ENCODE measurements at regions not wholly inside any gene's neighbourhood (a gene's known extent, or its start where the extent isn't known, plus 50 kb on each side); places are given as distances from the start of the nearest gene placed in this dataset.
"Not testable (repeated sequence)": the region's sequence is repeated elsewhere in the genome, so short reads cannot be mapped to it uniquely, and the experiment has no call there.

DNA sequence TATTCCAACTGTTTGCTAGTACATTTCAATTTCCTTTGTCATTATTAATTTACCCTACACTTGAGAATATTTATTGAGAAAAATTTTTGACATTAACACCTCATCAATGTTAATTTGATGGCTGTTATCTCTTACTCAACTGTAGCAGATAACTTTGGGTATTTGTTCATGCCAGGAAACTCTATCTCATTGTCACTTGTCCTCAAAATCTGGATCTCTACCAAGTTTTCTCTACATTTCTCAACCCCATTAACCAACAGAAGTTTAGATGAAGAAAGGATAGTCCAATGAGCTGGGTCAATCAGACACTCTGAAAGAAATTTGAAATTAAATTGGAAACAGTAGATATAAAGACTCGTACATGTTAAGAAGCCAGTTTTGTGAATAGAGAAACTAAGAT, 395.3 kb downstream of the TUSC1 start:
- DNase-seq (ENCODE audit: low spot score), result no peak

DNA sequence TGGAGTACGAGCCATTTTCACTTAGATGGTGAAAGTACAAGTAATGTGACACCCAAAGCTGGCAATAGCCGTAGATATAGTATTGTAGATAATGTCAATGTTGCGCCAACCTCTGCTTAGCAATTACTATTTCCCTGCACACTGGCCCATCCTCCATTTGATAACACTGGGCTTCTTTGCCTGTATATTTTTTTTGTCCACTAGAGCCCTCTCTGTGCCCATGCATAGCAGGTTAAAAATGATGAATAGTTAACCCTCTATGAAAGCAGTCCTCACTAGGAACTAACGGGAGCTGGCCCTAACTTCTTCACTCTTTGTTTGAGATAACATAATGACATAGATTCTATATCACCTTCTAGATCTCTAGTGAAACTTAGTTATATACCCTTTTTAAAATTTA, 416.8 kb downstream of the TUSC1 start:
- no peak for DNase-seq (ENCODE audit: low spot score)

DNA sequence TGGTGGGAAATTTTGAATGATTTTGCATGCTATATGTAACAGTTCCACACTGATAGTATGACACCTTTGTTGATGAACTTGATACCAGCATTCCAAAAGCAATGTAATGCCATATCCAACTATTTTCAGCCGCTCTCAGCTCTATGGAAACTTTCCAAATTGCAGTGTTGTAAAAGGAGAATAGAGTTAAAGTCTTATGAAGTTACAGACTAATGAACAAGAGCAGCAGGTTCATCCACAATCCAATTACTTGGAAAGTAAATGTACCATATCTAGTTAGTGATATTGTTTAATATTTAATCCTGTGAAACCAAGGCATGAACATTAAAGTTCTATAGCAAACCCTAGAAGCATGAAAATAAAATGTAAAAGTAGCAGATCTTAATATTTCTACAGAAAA, 418.2 kb downstream of the TUSC1 start:
- DNase-seq (ENCODE audit: low spot score), result no peak

DNA sequence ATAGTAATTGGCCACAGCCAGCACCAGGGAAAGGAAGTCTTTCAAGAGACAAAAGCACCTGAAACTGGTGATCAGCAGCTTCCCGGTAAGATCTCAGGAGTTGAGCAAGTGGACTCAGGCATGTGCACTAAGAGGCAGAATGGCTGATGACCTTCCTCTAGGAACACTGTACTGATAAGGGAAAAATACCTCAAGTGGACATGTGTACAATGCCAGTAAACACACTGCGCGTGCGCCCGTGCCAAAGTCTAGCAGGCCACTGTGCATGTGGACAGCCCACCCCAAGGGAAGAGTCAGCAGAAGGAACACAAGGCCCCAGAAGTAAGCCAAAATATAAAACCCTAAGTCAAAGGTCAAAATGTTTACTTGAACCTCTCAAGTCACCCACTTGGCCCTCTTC, 423.0 kb downstream of the TUSC1 start:
- no peak for DNase-seq (ENCODE audit: low spot score)

DNA sequence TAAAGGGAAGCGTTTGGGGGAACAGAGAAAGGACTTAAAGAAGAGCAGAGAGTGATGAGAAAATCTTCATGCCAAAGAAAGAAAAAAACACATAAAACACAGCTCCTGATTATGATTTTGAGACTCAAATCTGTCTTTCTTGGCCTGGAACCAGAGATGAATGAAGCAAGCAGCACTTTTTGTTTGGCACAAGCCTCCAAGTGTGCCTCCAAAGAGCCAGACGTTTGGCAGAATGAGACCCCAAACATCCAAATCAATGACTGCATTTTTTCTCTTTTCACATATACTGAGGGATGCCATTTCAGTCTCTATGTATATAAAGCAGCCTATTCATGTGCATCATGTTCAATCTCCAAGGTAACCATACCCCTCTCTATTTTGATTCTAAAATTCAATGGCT, 424.2 kb downstream of the TUSC1 start:
- no peak for DNase-seq (ENCODE audit: low spot score)

DNA sequence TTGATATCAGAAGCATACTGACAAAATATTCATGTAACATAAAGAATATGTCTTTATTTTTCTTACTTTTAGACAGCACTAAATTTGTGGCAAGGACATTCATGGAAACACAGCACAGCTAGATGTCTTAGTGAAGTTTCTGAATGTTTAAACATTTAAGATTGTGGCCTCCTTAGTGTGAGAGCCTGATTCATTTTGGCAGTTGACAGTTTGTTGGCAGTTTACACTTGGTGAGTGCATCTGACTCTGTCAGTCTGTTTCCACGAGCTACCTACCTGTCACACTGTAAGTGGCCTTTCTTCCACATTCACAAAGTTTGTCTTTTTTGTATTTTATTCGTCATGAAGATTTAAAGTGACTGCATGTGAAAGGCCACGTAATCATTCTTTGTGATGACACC, 436.8 kb downstream of the TUSC1 start:
- DNase-seq (ENCODE audit: low spot score), result no peak

DNA sequence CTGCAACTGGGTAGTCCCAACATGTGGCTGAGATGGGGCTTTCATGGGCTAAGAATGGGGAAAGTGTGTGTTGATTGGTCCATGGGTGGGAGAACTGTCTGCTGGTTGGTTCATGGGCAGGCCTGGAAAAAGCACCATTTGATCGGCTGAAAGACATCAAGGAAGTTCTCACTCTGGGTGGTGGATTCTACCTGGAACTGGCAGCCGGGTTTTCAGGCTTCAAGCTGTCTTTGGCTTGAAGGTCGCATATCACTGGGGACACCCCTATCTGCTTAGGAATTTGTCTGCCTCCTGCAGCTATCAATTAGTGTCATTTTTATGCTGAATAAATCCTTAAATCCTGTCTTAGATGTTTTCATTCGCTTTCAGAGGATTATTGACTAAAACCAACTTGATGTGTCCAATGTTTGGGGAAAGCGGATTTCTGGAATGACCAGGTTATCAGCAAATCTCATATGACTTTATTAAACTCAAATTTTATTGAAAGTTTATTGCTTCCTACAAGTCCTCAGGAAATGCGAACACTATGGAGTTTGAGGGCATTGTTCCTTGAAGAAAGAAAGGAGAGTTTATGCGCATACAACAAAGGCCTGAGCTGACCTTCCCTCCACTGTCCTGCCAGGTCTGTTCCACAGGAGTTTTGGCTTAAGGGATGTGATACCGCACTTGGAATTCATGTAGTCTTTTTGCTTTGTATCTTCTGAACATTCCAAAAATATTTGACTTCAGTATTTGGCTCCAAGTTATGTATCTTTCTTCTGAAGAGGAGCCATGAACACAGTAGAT, 451.1 kb downstream of the TUSC1 start:
- no peak for DNase-seq (ENCODE audit: low spot score)

DNA sequence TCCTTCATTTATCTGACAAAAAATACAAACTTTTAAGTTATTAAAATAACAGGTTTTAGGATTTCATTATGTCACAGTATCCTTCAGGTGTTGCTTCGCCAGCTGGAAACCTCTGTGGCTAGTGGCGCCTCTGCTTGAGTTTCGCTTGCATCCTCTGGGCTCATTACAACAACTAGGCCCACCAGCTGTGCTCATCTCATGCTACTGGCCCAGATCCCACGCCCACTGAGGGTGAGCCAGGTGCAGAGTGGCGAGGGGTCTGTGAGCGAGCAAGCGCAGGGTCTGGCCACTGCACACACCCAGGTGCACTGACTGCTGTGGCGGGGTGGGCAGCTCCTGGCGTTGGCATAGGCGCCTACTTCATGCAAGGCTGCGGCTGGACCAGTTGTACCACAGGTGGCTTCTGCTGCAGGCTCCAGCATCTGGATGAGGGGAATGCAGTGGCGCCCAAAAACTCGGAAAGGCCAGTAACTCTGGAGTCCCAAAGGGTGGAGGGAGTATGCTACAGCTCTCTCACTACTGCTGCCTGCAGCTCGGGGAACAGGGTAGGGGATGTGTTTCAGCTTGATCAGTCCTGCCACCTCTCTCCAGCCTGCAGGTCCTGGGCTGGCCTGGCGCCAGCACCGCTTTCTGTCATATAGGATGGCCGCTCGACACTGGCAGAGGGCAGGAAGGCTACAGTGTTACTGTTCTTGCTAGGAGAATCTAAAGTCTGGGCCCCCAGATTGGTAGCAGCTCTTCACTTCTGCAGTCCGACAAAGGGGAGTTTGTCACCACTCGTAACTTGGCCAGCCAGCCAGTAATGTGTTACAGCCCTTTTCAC, 452.1 kb downstream of the TUSC1 start:
- DNase-seq (ENCODE audit: low spot score), result no peak

DNA sequence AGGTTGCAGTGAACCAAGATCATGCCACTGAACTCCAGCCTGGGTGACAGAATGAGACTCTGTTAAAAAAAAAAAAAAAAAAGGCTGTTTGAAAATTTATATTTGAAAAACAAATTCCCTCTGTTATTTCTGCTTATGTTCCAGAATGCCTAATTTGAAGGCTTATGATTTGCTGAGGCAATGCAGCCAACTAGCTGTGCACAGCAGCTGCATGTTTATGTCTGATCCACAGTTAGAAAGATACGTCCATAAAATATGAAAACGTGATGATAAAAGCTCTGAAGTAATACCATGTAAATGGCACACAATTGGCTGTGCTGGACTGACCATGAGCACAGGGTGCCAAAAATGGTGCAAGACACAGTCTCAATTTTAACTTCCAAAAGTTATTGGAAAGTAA, 453.2 kb downstream of the TUSC1 start:
- DNase-seq (ENCODE audit: low spot score), result no peak

DNA sequence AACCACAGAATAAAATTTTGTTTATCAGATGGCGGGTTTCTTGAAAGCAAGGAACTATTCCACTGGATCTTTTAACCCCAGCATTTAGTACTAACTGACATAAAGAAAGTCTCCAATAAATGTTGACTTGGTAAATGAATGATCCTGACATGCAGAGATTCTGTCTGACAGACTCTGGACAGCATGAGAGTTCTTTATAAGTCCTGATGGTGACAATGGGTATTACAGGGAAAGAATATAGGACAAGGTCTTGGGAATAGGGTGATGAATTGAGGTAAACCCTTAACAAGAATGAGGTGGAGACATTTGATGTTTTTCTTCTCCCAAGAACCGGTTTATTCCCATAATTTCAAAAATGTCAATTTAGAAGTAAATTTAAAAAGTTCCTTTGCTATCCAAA, 453.9 kb downstream of the TUSC1 start:
- no peak for DNase-seq (ENCODE audit: low spot score)

DNA sequence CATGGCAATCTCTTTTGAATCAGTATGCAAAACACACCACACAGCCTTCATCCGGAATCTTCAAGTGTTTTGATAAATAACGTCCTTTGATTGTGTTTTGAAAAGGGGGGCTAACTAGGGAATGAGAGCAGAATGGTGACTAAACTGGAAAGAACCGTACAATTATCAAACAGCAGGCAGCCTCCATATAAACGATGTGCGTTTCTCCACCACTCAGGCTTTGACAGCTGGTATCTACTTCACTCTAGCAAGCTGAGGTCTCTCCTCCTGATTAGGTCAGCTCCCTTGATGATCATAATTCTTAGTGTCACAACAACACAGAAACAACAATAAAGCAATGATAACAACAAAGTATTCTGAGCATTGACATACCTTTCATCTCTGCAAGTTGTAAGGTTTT, 465.9 kb downstream of the TUSC1 start:
- DNase-seq (ENCODE audit: low spot score), result no peak

DNA sequence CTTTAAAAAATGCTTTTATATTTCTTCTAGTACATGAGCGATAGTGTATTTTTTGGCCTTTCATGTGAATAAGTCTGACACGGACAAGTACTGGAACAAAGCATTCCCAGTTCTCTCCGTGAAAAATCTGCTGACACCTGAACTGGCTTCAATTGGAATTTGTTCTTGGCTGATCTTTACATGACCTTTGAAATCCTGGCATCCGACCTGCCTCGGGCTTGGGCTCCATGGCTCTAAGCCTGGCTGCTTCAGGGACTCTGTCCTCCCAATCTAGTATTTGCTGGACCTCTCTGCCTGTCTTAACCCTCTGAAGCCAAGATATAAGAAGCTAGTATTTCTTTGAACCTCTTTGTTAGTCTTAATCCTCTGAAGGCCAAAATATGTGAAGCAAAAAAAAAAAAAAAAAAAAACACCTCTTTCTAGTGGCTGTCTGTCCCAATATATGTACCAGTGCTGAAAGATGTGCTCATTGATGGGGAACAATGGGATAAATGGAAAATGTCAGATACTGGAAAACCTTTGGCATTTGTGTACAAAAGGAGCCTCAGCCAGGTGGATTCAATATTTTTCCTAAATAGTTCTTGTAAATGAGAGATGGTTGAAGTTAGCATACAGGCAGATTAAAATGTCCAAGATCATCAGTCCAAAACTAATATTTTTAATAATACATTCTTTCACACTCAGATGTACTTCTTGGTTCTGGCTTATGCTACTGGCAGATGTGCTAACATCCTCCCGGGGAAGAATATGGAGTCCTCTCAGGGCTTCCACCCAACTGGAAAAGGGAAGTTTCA, 470.6 kb downstream of the TUSC1 start:
- no peak for DNase-seq (ENCODE audit: low spot score)

DNA sequence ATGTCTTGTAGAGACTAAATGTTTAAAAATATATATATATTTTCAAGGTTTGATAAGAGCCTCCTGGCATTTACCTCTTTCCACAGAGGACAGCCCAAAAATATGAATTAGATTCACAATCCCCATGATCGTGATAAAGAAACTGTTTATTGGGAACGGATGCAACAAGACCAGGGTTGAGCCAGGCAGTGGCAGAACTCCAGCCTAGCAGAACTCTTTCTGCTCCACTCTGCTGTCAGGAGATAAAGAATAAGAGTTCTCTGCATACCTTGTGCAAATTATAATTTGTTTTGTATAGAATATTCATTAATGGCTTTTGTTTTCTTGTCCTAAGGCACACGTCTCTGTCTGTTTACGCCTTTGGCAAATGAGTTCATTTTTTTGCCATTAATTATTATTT, 472.2 kb downstream of the TUSC1 start:
- DNase-seq (ENCODE audit: low spot score), result no peak

DNA sequence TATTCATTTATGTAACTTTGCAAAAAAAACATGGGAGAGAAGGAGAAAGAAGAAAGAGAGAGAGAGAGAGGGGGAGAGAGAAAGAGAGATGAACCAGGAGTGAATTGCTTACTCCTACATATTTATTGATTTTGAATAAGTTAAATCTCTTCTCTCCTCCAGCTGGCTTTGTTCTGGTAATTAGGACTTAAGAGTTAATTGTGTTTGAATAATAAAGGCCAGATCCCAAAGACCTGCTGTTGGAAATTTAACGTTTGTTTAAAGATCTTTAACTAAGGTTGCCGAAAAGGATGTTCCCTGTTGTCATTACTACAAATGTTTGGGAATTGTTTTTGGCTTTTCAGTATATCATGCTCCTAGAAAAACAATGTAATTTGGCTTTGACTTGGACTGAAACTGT, 473.0 kb downstream of the TUSC1 start:
- no peak for DNase-seq (ENCODE audit: low spot score)

DNA sequence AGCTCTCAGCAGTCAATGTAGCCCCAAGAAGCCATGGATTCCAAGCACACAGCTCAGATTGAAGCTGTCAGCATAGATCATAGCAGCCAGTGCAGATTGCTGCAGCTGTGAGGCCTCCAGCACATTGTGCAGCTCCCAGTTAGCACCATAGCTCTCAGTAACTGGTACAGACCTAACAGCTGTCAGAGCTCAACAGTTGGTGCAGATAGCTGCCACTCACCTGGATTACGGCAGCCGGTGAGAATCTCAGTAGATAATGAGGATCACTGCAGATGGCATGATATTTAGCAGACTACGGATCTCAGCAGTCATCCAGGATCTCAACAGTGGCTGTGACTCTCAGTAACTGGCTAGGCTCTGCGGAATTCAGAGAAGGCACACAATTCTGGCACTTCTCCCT, 500.4 kb downstream of the TUSC1 start:
- DNase-seq (ENCODE audit: low spot score), result no peak

DNA sequence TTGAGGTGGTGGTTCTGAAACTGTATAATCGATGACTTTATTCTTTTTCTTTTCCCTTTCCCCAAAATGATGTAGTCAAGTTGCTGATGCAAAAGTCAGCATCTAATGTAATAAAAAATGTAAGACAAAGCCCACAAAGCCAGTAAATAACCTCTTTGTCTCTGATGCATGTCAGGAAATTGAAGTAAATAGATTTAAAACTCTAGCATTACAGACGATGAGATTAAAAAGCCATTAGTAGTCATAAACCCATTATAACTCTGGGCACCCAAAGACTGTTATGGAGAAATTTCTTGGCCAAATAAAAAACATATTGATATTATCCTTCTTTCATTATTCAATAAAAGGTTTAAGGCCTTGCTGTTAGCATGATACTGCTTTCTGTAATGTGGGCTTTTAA, 548.7 kb downstream of the TUSC1 start:
- DNase-seq (ENCODE audit: low spot score), result no peak

DNA sequence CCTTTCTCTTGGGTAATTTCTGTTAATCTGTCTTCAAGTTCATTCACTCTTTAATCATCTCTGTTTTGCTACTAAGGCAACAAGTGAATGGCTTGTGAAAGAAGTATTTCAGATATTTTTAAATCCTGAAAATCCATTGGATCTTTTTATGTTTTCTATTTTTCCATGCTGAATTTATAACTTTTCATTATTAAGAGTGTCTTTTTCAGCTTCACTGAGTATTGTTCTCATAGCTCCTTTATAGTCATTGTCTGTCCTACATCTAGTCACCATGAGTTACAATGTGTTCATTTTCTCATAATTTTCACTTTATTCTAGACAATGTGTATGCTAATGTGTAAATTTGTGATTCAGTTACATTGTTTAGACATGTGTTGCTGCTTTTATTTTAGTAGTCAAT, 556.4 kb downstream of the TUSC1 start:
- no peak for DNase-seq (ENCODE audit: low spot score)

DNA sequence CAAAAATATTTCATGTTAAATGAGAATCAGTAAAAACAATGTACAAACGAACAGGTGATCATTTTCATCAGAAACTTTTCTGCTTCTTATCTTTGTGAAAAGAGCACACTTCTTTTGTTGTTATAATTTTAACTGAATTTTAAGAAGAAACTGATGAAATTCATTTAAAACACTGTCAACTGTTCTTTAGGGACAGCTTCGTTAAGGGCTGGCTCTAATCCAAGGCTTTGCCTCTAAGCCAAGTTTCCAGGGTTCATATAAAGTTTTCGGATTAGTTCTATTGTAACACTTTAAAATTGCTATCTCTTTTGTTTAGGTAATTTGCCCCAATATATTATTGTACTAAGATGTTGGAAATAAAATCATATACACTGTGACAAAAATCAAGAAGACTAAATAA, 559.2 kb downstream of the TUSC1 start:
- no peak for DNase-seq (ENCODE audit: low spot score)

DNA sequence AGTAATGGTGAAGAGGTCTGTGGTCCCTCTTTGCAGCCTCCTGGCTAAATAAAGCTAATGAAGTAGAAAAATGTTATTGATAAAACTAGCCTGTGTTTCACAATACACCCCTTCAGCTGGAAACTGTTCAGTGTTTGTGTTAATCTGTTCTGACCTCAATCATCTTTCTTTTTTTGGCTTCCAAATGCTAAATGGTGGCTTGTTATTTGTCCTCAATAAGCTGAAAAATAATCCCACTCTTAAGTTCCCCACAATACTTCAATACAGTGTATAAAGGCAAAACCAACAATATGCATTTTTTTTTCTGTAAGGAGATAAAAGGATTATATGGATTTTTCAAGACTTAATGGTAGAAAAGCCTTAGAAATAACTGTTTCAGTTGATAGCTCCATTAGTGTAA, 560.5 kb downstream of the TUSC1 start:
- no peak for DNase-seq (ENCODE audit: low spot score)

DNA sequence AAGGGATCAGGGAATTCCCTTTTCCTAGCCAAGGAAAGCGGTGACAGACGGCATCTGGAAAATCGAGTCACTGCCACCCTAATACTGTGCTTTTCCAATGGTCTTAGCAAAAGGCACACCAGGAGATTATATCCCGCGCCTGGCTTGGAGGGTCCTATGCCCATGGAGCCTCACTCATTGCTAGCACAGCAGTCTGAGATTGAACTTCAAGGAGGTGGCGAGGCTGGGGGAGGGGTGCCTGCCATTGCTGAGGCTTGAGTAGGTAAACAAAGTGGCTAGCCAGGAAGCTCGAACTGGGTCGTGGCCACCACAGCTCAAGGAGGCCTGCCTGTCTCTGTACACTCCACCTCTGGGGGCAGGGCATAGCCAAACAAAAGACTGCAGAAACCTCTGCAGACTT, 556.5 kb upstream of the IZUMO3 start:
- not testable (repeated sequence) for DNase-seq (ENCODE audit: low spot score)

DNA sequence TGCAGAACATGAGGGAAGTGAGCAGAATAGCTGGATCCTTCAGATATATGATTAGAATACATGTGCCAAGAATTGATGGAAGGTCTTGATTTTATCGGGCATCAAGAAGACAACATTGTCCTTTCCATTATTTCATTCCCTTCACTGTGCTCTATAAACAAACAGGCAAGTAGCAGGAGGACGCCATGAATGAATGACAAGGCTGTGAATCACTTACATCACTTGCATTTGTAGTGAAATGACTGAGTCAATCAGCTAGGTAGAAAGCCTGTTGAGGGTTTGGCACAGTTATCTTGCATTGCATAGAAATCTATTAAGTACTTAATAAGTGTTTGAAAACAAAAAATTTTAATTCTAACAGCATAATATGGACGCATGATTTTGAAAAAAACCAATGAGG, 548.8 kb upstream of the IZUMO3 start:
- DNase-seq (ENCODE audit: low spot score), result no peak

DNA sequence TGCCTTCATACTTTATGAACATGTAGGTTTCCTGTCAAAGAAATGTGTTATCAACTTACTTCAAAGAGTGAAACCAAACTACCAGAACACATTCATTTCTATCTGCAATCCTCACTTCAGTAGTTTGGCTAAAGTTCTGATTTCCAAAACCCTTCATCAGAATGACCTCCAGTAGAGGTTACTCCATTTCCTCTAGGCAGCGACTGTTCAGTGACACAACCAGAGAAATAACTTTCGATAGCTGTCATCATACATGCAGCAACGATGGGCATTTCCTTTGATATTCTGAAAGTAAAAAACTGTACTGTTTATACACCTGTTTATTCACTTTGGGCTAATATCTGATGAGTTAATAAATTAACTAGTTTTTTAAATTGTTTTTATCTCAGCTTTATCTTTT, 532.5 kb upstream of the IZUMO3 start:
- no peak for DNase-seq (ENCODE audit: low spot score)

All from umbilical cord (tissue), 1 donor.